ENCODE measurements at regions not wholly inside any gene's neighbourhood (a gene's known extent, or its start where the extent isn't known, plus 50 kb on each side); places are given as distances from the start of the nearest gene placed in this dataset.

GRCh38 chr4:31125496-31125895, 405.3 kb downstream of the PCDH7 start:
- POLR2A ChIA-PET: no interaction called here
- CTCF ChIA-PET: interaction anchor here (1.0 to 1.2 kb wide), 2 partner anchors 11 to 13 kb away, joined by 3 read pairs; no protein-coding TSS in a partner anchor
- no peak for DNase-seq (ENCODE audit: extremely low spot score)
- TF ChIP-seq CTCF (IDR thresholded peaks at IDR 0.05; ENCODE audit: control extremely low read depth, extremely low read depth, low read depth, missing control alignments): no peak

GRCh38 chr4:31126881-31127398, 406.8 kb downstream of the PCDH7 start:
- ChIA-PET POLR2A (no interaction called here), CTCF (no interaction called here)
- DNase-seq (ENCODE audit: extremely low spot score): no peak
- TF ChIP-seq CTCF (IDR thresholded peaks at IDR 0.05; ENCODE audit: control extremely low read depth, extremely low read depth, low read depth, missing control alignments): no peak

- ChIA-PET CTCF (no interaction called here), POLR2A (no interaction called here)
- no peak for DNase-seq (ENCODE audit: extremely low spot score)
- TF ChIP-seq CTCF (IDR thresholded peaks at IDR 0.05; ENCODE audit: control extremely low read depth, extremely low read depth, low read depth, missing control alignments): no peak
Measured at GRCh38 chr4:31130930-31131329, 410.8 kb downstream of the PCDH7 start.

- TF ChIP-seq CTCF (IDR thresholded peaks at IDR 0.05; ENCODE audit: control extremely low read depth, extremely low read depth, low read depth, missing control alignments): no peak
- DNase-seq (ENCODE audit: extremely low spot score): no peak
- ChIA-PET POLR2A (no interaction called here), CTCF (no interaction called here)
Measured at GRCh38 chr4:31134720-31135119, 414.6 kb downstream of the PCDH7 start.

GRCh38 chr4:31139767-31140166, 419.6 kb downstream of the PCDH7 start:
- ChIA-PET CTCF (interaction anchor here (1.2 kb wide), 1 partner anchor 12 kb away, joined by 5 read pairs; no protein-coding TSS in a partner anchor), POLR2A (no interaction called here)
- no peak for TF ChIP-seq CTCF (IDR thresholded peaks at IDR 0.05; ENCODE audit: control extremely low read depth, extremely low read depth, low read depth, missing control alignments)
- DNase-seq (ENCODE audit: extremely low spot score): no peak

GRCh38 chr4:31141095-31141831, 421.1 kb downstream of the PCDH7 start:
- DNase-seq (ENCODE audit: extremely low spot score): no peak
- CTCF ChIA-PET: no interaction called here
- POLR2A ChIA-PET: no interaction called here
- TF ChIP-seq CTCF (IDR thresholded peaks at IDR 0.05; ENCODE audit: control extremely low read depth, extremely low read depth, low read depth, missing control alignments): no peak
